SK-N-SH (cell line): ENCODE measurements at regions not wholly inside any gene's neighbourhood (a gene's known extent, or its start where the extent isn't known, plus 50 kb on each side); places are given as distances from the start of the nearest gene placed in this dataset.

Source experiments
- CTCF ChIA-PET: fragments of 300-600, 350-600 bp; formaldehyde crosslinking; extraction: SDS; loops from one replicate; lab custom pipeline; 2021; lab: Yijun Ruan, JAX
- POLR2A ChIA-PET: fragments of 350-600 bp; sonication (Branson Sonifier 250); formaldehyde crosslinking; extraction: SDS; loops from one replicate; lab custom pipeline; 2020; ENCODE audit warnings: antibody characterized with exemption, inconsistent platforms; lab: Yijun Ruan, JAX
- DNase-seq: peaks from one replicate; pipeline ENCODE4 v3.0.0; 2012
- H2AFZ ChIP-seq: fragments of 200-600 bp; sonication (generic); 2 replicates; pipeline ENCODE4 v1.8.1; 2016; ENCODE audit warnings: antibody characterized with exemption, mild to moderate bottlenecking, low read depth
- H3F3A ChIP-seq: fragments of 200-600 bp; sonication (generic); replicated peaks from 2 replicates; pipeline ENCODE3; 2016; ENCODE audit warnings: antibody characterized with exemption, mild to moderate bottlenecking; ENCODE audit not compliant: insufficient read depth
- H3K27ac ChIP-seq, 2 experiments: fragments of 200-500 bp in 1 of 2; fragments of 200-600 bp in 1 of 2; sonication (Bioruptor generic) in 1 of 2; sonication (generic), shearing (Covaris generic) in 1 of 2; 2 replicates each; pipeline versions ENCODE4 v1.5.1 to v1.6.1; 2014 to 2016; ENCODE audit warnings: low read depth in 2 of 2, inconsistent platforms in 1 of 2, low read length in 1 of 2, mild to moderate bottlenecking in 1 of 2, mixed read lengths in 1 of 2
- H3K27me3 ChIP-seq: fragments of 200-600 bp; sonication (generic), shearing (Covaris generic); 2 replicates; pipeline ENCODE4 v1.6.1; 2016; ENCODE audit warnings: mixed run types; ENCODE audit not compliant: insufficient read depth
- H3K36me3 ChIP-seq, 2 experiments: fragments of 200-500 bp in 1 of 2; fragments of 200-600 bp in 1 of 2; sonication (Bioruptor generic) in 1 of 2; sonication (generic) in 1 of 2; replicated peaks in 1 of 2; 2 replicates each; pipeline versions ENCODE3 to v1.5.1; 2014 to 2016; ENCODE audit warnings: low read length in 1 of 2, mild to moderate bottlenecking in 1 of 2; ENCODE audit not compliant: insufficient read depth in 2 of 2, control insufficient read depth in 1 of 2
- H3K4me1 ChIP-seq, 2 experiments: fragments of 200-500 bp in 1 of 2; fragments of 200-600 bp in 1 of 2; sonication (Bioruptor generic) in 1 of 2; sonication (generic), shearing (Covaris generic) in 1 of 2; 2 replicates each; pipeline versions ENCODE4 v1.5.1 to v1.6.1; 2014 to 2016; ENCODE audit warnings: low read depth in 1 of 2, low read length in 1 of 2, mixed run types in 1 of 2; ENCODE audit not compliant: insufficient read depth in 2 of 2, control insufficient read depth in 1 of 2
- H3K4me2 ChIP-seq: fragments of 200-600 bp; sonication (generic), shearing (Covaris generic); 2 replicates; pipeline ENCODE4 v1.6.1; 2017; ENCODE audit warnings: mixed run types
- H3K4me3 ChIP-seq, 2 experiments: fragments of 200-500 bp in 1 of 2; fragments of 200-600 bp in 1 of 2; sonication (Bioruptor generic) in 1 of 2; sonication (generic), shearing (Covaris generic) in 1 of 2; 2 replicates each; pipeline versions ENCODE4 v1.5.1 to v1.8.1; 2014 to 2016; ENCODE audit warnings: low read depth in 2 of 2, inconsistent platforms in 1 of 2, low read length in 1 of 2, mild to moderate bottlenecking in 1 of 2, mixed read lengths in 1 of 2, moderate library complexity in 1 of 2
- H3K79me2 ChIP-seq: fragments of 200-600 bp; sonication (generic); 2 replicates; pipeline ENCODE4 v1.8.1; 2017; ENCODE audit warnings: mild to moderate bottlenecking; ENCODE audit not compliant: insufficient read depth
- H3K9ac ChIP-seq: fragments of 200-600 bp; sonication (generic); 2 replicates; pipeline ENCODE4 v1.6.1; 2017; ENCODE audit warnings: mixed run types
- H3K9me2 ChIP-seq: fragments of 200-600 bp; sonication (generic); 2 replicates; pipeline ENCODE4 v1.6.1; 2017; ENCODE audit warnings: mixed run types
- H3K9me3 ChIP-seq: fragments of 200-600 bp; sonication (generic); 2 replicates; pipeline ENCODE4 v1.6.1; 2017; ENCODE audit warnings: mixed run types, mild to moderate bottlenecking, moderate library complexity
- H4K20me1 ChIP-seq: fragments of 200-600 bp; sonication (generic); 2 replicates; pipeline ENCODE4 v1.6.1; 2017; ENCODE audit warnings: mild to moderate bottlenecking, mixed run types; ENCODE audit not compliant: insufficient read depth
- CHD2 ChIP-seq: fragments of 150-350 bp; IDR thresholded peaks from 2 replicates; pipeline ENCODE4 v1.6.1; 2018; ENCODE audit warnings: low read length; ENCODE audit not compliant: partially characterized antibody
- EP300 ChIP-seq, 2 experiments: IDR thresholded peaks; 2 replicates each; pipeline versions ENCODE4 v1.4.0 to v1.6.1; 2012; ENCODE audit warnings: borderline replicate concordance in 1 of 2, low read depth in 1 of 2, low read length in 1 of 2
- EZH2phosphoT487 ChIP-seq: fragments of 200-600 bp; sonication (generic); IDR thresholded peaks from 2 replicates; pipeline ENCODE4 v1.6.1; 2017; ENCODE audit warnings: low read depth, mixed run types, mild to moderate bottlenecking, antibody characterized with exemption, moderate library complexity, borderline replicate concordance
- FOXJ3 ChIP-seq: sonication (generic); formaldehyde crosslinking; IDR thresholded peaks from 2 replicates; pipeline ENCODE4 v1.5.1; 2020; ENCODE audit warnings: mild to moderate bottlenecking, missing genetic modification reagents
- FOXM1 ChIP-seq: IDR thresholded peaks from 2 replicates; pipeline ENCODE4 v1.4.0; 2012; ENCODE audit warnings: low read depth, mild to moderate bottlenecking
- GATA2 ChIP-seq: sonication (generic); formaldehyde crosslinking; IDR thresholded peaks from 2 replicates; pipeline ENCODE4 v1.5.0; 2020; ENCODE audit warnings: mild to moderate bottlenecking, missing genetic modification reagents
- MEF2A ChIP-seq: IDR thresholded peaks from 2 replicates; pipeline ENCODE4 v1.4.0; 2012; ENCODE audit warnings: low read depth, borderline replicate concordance
- MXI1 ChIP-seq: IDR thresholded peaks from 2 replicates; pipeline ENCODE4 v1.6.1; 2012; ENCODE audit warnings: mild to moderate bottlenecking, low read depth, low read length, improper control_type of control experiment
- NFIC ChIP-seq: IDR thresholded peaks from 2 replicates; pipeline ENCODE4 v1.4.0; 2012; ENCODE audit warnings: borderline replicate concordance
- PBX3 ChIP-seq: IDR thresholded peaks from 2 replicates; pipeline ENCODE4; 2012
- POLR2AphosphoS5 ChIP-seq: IDR thresholded peaks from 2 replicates; pipeline ENCODE4 v1.6.1; 2012; ENCODE audit warnings: low read depth, low read length
- RAD21 ChIP-seq: IDR thresholded peaks from 2 replicates; pipeline ENCODE4 v1.6.1; 2012; ENCODE audit warnings: mild to moderate bottlenecking, low read length
- RCOR1 ChIP-seq: fragments of 150-350 bp; IDR thresholded peaks from 2 replicates; pipeline ENCODE4 v1.6.1; 2017; ENCODE audit warnings: antibody characterized with exemption, low read length
- RFX5 ChIP-seq: IDR thresholded peaks from 2 replicates; pipeline ENCODE4 v1.6.1; 2012; ENCODE audit warnings: mild to moderate bottlenecking, improper control_type of control experiment, low read length
- SIN3A ChIP-seq: IDR thresholded peaks from 2 replicates; pipeline ENCODE4 v1.6.1; 2012; ENCODE audit warnings: low read depth, mild to moderate bottlenecking, low read length, moderate library complexity, borderline replicate concordance
- TEAD4 ChIP-seq: IDR thresholded peaks from 2 replicates; pipeline ENCODE4 v1.4.0; 2012; ENCODE audit warnings: mild to moderate bottlenecking, borderline replicate concordance; ENCODE audit not compliant: insufficient read depth
- YY1 ChIP-seq: IDR thresholded peaks from 2 replicates; pipeline ENCODE4 v1.4.0; 2012; ENCODE audit warnings: low read depth, mild to moderate bottlenecking
- WGBS: methylation state at CpG from one replicate; pipeline ENCODE4 v1.1.6; 2017; ENCODE audit warnings: low lambda C conversion rate; 5-methylcytosine and 5-hydroxymethylcytosine counted together
- TF ChIP-seq, protein P1 (sequence below): fragments of 200-600 bp; sonication (generic); IDR thresholded peaks from 2 replicates; pipeline ENCODE4 v1.6.1; 2017; ENCODE audit warnings: antibody characterized with exemption, mild to moderate bottlenecking, moderate library complexity
- TF ChIP-seq, protein P2 (sequence below): IDR thresholded peaks from 2 replicates; pipeline ENCODE4 v1.6.1; 2012; ENCODE audit warnings: mild to moderate bottlenecking, low read depth, low read length, moderate library complexity

- Histone ChIP-seq H3K79me2 (no peaks in the 10 kb centered on the region), H3K4me1 (peaks cover 0 to 34% of the 10 kb centered on the region in 2 experiments; a peak in 1 of 4 replicates), H3K9me2 (no peaks in the 10 kb centered on the region), H3K36me3 (no peaks in the 10 kb centered on the region), H3K27ac (peak overlapping the region in 1 of 2 experiments; percentile 62; a peak in 2 of 4 replicates), H3K4me2 (no peak overlapping the region), H2AFZ (no peak overlapping the region), H3K27me3 (no peaks in the 10 kb centered on the region), H3F3A (no peaks in the 10 kb centered on the region), H3K9ac (no peak overlapping the region), H3K4me3 (no peak overlapping the region), H3K9me3 (no peaks in the 10 kb centered on the region), H4K20me1 (no peaks in the 10 kb centered on the region)
- POLR2A ChIA-PET, result interaction anchor here (1.9 kb wide), 1 partner anchor 33 kb away, joined by 7 read pairs; no protein-coding TSS in a partner anchor
- WGBS, result 77% methylated on average over 13 of the region's 13 CpGs
- CTCF ChIA-PET, result interaction anchor here (0.8 to 2.7 kb wide), 20 partner anchors 10 to 480 kb away, joined by 3 to 13 read pairs (median 6); partner anchors contain the start of gene CENPS
- TF ChIP-seq MXI1, result peak; percentile 61; the same call in 1 of the 2 replicates
- no peak for TF ChIP-seq TEAD4
- TF ChIP-seq FOXJ3 (CRISPR knock-in tag), result peak; percentile 88
- peak in 1 of 2 experiments; percentile 53; a peak in 1 of 4 replicates for TF ChIP-seq EP300 (IDR thresholded peaks at IDR 0.05; ENCODE audit: borderline replicate concordance in 1 of 2, low read depth in 1 of 2, low read length in 1 of 2)
- TF ChIP-seq GATA2, result 0 out of 2 replicates have a peak, but pooled peaks have one; percentile 11
- TF ChIP-seq EZH2phosphoT487, result no peak
- TF ChIP-seq RFX5, result no peak
- TF ChIP-seq SIN3A, result no peak
- no peak for TF ChIP-seq YY1
- no peak for TF ChIP-seq NFIC
- TF ChIP-seq PBX3, result no peak
- peak; percentile 25; the same call in 1 of the 2 replicates for TF ChIP-seq RCOR1
- no peak for TF ChIP-seq FOXM1
- TF ChIP-seq POLR2AphosphoS5, result no peak
- no peak for TF ChIP-seq RAD21
- TF ChIP-seq, protein P1, sequence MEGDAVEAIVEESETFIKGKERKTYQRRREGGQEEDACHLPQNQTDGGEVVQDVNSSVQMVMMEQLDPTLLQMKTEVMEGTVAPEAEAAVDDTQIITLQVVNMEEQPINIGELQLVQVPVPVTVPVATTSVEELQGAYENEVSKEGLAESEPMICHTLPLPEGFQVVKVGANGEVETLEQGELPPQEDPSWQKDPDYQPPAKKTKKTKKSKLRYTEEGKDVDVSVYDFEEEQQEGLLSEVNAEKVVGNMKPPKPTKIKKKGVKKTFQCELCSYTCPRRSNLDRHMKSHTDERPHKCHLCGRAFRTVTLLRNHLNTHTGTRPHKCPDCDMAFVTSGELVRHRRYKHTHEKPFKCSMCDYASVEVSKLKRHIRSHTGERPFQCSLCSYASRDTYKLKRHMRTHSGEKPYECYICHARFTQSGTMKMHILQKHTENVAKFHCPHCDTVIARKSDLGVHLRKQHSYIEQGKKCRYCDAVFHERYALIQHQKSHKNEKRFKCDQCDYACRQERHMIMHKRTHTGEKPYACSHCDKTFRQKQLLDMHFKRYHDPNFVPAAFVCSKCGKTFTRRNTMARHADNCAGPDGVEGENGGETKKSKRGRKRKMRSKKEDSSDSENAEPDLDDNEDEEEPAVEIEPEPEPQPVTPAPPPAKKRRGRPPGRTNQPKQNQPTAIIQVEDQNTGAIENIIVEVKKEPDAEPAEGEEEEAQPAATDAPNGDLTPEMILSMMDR, result no peak
- TF ChIP-seq, protein P2, sequence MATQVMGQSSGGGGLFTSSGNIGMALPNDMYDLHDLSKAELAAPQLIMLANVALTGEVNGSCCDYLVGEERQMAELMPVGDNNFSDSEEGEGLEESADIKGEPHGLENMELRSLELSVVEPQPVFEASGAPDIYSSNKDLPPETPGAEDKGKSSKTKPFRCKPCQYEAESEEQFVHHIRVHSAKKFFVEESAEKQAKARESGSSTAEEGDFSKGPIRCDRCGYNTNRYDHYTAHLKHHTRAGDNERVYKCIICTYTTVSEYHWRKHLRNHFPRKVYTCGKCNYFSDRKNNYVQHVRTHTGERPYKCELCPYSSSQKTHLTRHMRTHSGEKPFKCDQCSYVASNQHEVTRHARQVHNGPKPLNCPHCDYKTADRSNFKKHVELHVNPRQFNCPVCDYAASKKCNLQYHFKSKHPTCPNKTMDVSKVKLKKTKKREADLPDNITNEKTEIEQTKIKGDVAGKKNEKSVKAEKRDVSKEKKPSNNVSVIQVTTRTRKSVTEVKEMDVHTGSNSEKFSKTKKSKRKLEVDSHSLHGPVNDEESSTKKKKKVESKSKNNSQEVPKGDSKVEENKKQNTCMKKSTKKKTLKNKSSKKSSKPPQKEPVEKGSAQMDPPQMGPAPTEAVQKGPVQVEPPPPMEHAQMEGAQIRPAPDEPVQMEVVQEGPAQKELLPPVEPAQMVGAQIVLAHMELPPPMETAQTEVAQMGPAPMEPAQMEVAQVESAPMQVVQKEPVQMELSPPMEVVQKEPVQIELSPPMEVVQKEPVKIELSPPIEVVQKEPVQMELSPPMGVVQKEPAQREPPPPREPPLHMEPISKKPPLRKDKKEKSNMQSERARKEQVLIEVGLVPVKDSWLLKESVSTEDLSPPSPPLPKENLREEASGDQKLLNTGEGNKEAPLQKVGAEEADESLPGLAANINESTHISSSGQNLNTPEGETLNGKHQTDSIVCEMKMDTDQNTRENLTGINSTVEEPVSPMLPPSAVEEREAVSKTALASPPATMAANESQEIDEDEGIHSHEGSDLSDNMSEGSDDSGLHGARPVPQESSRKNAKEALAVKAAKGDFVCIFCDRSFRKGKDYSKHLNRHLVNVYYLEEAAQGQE, result no peak
- TF ChIP-seq CHD2, result peak; percentile 42
- no peak for TF ChIP-seq MEF2A
- peak; percentile 88 for DNase-seq
These were observed 101.6 kb upstream of the TARDBP start for GRCh38 chr1:10910681-10911489.
